NCI-H2196 (cell line): ENCODE measurements at regions not wholly inside any gene's neighbourhood (a gene's known extent, or its start where the extent isn't known, plus 50 kb on each side); places are given as distances from the start of the nearest gene placed in this dataset.

Experiments
- DNase-seq: peaks from one replicate; lab custom pipeline; 2025; ENCODE audit not compliant: unreplicated experiment; lab: John Stamatoyannopoulos, UW

GRCh38 chr16:79449067-79449769 lies 151.3 kb downstream of the MAF start:
- no peak for DNase-seq

- no peak for DNase-seq
Observed at GRCh38 chr16:79444572-79444971, 156.0 kb downstream of the MAF start.

GRCh38 chr16:79439901-79440300 lies 160.6 kb downstream of the MAF start:
- DNase-seq: no peak

GRCh38 chr16:79437764-79438751 lies 162.5 kb downstream of the MAF start:
- no peak for DNase-seq

GRCh38 chr16:79436885-79437284 lies 163.7 kb downstream of the MAF start:
- no peak for DNase-seq

DNA sequence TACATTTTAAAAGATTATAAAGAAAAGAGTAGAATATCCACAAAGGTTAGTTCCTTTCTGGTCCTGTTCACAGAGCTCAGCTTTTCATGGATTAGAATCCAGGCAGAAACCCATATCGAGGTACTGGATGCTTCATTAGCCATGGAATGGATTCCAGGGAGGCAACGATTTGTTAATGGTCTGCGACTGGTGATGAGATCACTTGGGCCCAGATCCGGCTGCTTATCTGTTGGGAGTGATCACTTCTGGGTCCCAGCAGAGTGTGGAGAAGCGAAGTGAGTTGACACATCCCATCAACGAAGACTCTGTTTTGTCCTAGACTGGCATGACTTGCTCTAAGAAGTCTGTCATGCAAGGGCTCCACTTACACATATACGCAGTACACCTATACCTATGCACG lies 165.8 kb downstream of the MAF start:
- DNase-seq: no peak

DNA sequence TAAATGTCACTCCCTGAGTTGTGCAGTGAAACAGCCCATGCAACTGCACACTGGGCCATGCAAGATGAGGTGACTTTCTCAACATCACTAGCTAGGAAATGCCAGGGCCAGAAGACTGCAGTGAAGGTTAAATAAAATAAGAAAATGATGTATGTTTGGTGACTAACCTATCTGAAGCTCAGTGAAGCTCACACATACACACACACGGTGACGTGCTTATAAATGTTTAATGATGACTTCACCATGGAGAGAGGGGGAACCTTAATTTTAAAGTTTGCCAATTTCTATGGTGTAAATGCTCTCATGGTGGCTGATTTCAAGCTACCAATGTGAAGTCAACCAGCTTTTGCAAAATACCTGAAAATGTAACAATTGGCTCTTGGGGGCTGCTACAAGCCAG lies 166.4 kb downstream of the MAF start:
- DNase-seq: no peak

DNA sequence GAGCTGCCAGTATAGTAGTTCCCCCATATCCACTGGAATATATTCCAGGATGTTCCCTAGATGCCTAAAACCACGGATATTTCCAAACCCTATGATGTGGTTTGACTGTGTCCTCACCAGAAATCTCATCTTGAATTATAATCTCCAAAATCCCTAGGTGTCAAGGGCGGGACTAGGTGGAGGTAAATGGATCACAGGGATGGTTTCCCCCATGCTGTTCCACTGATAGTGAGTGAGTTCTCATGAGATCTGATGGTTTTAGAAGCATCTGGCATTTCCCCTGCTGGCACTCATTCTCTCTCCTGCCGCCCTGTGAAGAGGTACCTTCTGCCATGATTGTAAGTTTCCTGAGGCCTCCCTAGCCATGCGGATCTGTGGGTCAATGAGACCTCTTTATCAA lies 168.6 kb downstream of the MAF start:
- DNase-seq: no peak

- DNase-seq: no peak
Observed at GRCh38 chr16:79430191-79430678, 170.3 kb downstream of the MAF start.

DNA sequence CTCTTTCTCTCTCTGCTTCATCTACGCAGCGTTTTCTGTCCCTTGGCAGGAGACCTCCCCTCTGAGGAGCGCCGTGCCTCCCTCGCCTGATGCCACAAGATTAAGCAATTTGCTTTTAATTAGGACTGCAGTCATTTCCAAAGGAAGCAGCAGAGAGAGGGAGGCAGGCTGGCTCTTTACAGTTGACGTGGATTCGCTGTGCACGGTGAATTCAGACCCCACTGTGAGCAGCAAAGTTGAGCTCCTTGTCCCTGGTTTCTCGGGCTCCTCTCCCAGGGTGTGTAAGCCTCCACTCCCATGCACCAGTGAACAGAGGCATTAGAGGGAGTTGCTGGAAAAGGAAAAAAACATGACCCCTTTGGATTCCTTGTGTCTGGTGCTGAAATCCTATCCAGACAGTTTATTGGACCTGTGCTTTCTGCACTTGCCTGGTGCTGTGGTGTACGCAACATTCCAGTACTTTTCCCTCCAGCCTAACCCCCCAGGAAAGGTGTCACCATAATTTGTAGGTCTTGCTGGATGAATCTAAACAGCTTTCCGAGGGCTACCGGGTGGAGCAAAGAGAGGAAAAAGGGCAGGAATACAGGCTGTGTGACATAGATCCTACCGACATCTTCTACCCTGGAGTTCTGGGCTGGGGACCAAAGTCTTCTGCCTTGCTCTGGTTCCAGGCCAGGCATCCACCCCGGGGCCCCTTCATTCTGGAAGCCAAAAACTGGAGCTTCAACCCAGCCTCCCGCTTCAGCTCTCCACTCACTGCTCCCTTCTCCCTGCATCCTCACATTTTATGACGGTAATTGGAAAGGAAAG lies 171.0 kb downstream of the MAF start:
- no peak for DNase-seq

DNA sequence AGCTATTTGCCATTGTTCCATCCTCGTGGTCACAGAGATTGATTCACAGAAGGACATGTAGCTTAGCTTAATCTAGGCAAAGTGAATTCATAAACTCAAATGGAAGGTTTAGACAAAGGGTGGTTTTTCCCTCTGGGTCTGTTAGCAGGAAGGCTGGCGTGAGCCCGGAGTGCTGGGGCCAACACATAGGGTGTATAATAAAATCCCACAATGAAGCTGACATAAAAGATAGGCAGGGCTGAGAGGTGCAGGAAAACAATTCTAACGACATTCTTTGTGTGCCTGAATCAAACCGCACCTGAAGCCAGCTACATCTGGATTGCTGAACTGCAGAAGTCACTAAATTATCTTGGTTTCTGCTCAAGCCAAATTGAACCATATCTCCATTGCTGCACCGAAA lies 173.9 kb downstream of the MAF start:
- no peak for DNase-seq

- no peak for DNase-seq
Observed at GRCh38 chr16:79422064-79422463, 178.5 kb downstream of the MAF start.

GRCh38 chr16:79421126-79421525 lies 179.4 kb downstream of the MAF start:
- DNase-seq: no peak

- DNase-seq: no peak
Observed at GRCh38 chr16:79420493-79420892, 180.0 kb downstream of the MAF start.

DNA sequence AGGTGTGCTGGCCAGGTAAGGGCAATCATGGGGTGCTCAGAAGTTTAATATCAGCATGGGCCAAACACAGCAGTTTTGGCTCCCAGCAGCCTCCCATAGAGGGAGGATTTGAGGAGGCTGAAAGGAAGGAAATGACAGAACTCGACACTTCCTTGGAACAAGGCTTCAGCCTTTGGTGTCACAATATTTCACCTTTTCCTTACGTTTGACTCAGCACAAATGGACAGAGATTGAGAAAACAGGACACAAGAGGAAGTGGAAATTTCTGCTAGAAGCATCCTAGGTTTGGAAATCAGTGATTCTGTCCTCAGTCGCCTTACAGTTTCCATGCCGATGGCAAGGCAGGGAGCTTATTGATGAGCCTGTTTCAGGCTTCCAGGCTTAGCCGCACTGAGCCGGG lies 181.4 kb downstream of the MAF start:
- no peak for DNase-seq

DNA sequence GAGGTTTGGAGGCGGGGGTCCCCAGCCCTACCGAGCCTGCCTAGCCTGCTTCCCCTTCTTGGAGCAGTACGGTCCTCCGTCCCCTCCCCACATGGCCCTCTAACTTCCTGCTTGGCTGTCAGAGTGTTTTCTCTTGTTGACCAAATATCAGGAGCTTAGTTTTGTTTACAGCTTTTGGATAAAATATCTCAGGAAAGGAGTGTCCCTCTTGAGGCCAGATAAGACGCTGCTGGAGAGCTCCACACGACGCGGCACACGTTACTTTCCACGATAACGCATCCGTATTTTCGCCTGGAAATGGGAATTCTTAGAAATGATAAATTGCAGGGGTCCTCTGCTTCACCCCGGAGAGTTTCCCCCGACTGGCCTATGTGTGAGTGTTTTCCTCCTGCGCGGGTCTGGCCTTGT lies 182.9 kb downstream of the MAF start:
- DNase-seq: no peak

DNA sequence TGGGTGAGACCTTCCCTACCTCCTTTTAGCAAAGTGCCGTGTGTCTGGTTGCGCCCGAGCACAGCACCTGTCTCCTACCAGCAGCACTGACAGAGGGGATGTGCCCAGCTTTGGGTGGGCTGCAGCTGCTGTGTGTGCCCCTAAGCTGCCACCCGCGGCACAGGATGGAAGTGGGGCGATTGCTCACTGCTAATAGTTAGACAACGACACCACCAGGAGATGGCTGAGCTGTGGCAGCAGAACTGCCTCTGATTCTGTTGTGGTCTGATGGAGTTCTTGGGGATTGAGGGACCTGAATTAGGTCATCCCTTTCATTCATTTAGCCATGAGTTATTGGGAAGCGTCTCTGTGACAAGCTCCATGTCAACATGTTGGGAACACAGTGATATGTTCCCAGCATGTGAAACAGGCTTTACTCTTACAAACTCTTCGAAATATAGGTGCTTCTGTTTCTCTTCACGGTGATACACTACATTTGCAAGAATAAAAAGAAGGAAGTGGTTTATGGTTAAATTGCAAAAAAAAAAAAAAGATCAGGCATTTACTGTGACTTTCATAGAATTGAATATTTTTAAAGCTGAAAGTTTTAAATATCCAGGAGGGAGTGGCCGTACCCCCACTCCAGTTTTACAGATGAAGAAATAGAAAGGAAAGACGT lies 184.4 kb downstream of the MAF start:
- DNase-seq: no peak

- no peak for DNase-seq
Observed at GRCh38 chr16:79412783-79413225, 187.7 kb downstream of the MAF start.

DNA sequence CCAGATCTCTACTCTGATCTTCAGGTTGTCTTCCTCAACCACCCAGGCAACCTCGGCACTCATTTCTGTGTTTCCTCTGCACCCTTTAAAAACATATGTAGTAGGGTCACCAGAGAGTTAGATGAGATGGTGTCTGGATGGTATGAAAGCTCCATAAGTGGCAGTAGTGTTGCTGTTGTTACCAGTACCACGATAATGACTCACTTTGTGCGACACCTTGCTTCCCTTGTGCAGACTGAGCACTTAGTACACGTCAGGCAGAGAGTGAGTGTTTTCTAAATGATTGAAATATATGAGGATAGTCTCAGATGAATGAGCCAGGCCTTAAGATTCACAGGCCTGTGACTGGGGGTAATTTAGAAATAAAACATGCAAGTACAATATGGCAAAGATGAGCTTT lies 188.7 kb downstream of the MAF start:
- no peak for DNase-seq

- no peak for DNase-seq
Observed at GRCh38 chr16:79411357-79411756, 189.2 kb downstream of the MAF start.

- no peak for DNase-seq
Observed at GRCh38 chr16:79409978-79410377, 190.6 kb downstream of the MAF start.
